HG02642 (cell line): ENCODE measurements at regions not wholly inside any gene's neighbourhood (a gene's known extent, or its start where the extent isn't known, plus 50 kb on each side); places are given as distances from the start of the nearest gene placed in this dataset.

ENCODE experiments used
- ATAC-seq: cut with Tn5 transposase; IDR thresholded peaks from one replicate; pipeline ENCODE4 v1.9.1; 2021; ENCODE audit warnings: mild to moderate bottlenecking; ENCODE audit not compliant: unreplicated experiment, poor library complexity

DNA sequence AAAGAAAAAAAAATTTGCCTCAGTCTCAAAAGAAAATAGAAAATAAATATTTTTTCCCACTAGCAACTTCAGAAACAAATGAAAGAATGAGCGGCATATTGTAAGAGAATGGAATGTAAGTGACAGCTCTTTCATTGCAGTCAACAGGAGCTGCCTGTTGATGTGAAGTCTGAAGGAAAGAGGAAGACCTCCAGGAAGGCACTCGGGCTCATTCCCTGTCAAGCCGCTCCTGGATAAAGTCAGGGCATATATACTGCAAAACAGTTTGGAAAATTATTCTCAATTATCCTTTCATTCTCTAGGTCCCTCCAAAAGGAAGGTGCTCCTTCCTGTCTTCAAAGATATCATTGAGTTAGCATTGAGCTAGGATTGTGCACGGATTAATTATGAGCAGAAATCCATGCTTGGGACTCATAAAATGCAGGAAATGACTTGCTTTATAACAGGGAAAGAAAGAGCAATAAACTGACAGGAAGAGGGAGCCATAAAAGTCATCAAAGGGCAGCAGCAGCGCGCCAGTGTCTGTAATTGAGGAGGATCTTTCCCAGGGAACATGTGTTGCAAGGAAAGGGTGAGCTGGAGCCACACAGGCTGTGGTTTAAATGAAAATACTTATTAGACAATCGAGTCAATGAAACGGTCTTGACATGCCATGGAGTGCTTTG lies 218.2 kb downstream of the C6orf118 start:
- ATAC-seq: no peak

DNA sequence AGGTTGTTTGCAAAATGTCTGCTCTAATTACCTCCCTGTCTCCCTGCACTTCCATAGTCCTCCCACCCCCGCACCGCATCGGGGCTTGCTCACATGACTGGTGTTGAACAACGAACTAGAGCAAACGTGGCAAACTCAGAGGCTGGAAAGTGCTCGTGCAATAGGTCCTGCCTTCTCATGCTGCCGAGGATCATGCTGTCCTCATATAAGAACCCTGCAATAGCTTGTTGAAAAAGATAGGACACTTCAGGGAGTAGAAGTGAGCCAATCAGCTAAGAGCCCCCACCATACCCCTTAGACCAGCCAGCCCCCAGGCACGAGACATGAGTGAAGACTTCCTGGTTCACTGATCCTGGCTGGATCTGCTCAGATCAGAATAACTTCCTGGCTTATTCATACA lies 219.2 kb downstream of the C6orf118 start:
- ATAC-seq: no peak

DNA sequence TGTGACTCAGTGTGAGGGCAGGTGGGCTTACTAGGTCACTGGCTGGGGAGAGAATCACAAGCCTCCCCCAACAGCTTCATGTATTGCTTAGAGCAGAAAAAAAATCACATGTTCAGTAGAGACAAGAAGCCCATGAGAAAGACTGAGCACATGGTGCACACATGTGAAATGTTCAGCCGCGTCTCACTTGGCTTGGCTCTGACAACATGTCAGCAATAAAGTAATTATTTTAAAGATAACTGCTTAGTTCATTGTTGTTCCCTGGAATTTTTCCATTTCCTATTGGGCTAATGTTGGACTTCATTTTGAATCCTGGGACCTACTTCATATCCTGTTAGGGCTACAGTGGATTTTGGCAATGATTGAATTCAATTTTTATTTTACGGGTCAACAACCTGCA lies 222.6 kb downstream of the C6orf118 start:
- ATAC-seq: no peak

DNA sequence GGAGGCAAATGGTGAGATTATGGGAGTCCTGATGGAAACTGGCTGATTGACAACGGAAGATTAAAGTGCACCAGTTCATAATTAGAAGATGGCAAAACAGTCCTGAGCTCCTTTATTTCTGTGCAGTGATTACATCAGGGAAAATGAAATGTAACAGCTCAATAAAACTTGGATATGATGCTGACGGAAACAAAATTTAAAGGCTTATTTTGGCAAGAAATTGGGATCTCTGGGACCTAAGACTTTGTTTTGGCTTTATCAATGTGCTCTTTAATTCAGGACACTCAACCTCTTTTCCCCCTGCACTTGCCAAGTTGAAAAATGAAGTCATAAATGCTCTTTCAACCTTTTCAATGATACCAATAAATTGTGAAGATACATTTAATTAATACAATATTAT lies 226.8 kb downstream of the C6orf118 start:
- ATAC-seq: no peak

GRCh38 chr6:165081944-165082532 lies 227.4 kb downstream of the C6orf118 start:
- ATAC-seq: no peak

GRCh38 chr6:165077876-165078275 lies 231.5 kb downstream of the C6orf118 start:
- no peak for ATAC-seq

DNA sequence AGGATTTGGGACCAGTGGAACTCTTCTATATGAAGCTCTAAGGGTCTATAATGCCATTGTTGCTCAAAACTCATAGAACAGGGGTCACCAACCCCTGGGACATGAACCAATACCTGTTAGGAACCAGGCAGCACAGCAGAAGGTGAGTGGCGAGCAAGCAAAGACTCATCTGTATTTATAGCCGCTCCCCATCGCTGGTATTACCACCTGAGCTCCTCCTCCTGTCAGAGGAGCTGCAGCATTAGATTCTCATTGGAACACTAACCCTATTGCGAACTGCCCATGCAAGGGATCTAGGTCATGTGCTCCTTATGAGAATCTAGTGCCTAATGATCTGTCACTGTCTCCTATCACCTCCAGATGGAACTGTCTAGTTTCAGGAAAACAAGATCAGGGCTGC lies 237.5 kb downstream of the C6orf118 start:
- ATAC-seq: no peak

DNA sequence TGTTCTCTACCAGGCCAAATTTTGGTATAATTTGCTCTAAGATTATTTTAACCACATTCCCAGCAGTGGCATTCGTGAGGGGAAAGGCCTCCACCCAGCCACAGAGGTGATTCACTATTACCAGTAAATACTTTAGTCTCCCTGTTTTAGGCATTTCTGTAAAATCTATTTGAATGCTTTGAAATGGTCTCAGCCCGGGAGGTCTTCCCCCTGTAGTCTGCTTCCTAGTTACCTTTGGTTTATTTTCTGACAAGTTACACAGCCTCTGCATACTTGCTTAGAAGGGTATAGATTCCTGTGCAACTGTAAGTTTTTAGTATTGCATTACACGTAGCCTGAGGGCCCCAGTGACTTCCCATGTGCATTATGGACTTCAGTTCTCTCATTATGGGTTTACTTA lies 248.7 kb downstream of the C6orf118 start:
- no peak for ATAC-seq

DNA sequence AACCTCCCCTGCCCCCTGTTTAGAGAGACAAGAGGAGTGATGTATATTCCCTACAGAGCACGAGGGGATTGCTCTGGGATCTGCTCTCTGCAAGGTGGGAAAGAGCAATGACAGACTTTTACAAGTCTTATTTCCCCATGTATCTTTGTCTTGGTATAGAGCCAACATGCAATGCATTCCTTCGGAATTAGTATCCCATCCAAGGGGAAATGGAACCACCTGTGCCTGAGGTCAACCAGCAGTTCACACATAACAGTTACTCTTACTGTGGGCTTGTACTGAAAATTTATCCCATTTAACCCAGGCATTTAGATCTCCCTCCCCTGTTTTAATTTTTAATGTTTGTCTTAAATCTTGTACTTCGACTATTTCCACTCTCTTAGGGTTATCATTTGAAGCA lies 250.4 kb downstream of the C6orf118 start:
- no peak for ATAC-seq

GRCh38 chr6:165056292-165056691 lies 253.1 kb downstream of the C6orf118 start:
- no peak for ATAC-seq

GRCh38 chr6:165055231-165055630 lies 254.2 kb downstream of the C6orf118 start:
- no peak for ATAC-seq

- no peak for ATAC-seq
Observed at GRCh38 chr6:165052561-165053480, 256.6 kb downstream of the C6orf118 start.

DNA sequence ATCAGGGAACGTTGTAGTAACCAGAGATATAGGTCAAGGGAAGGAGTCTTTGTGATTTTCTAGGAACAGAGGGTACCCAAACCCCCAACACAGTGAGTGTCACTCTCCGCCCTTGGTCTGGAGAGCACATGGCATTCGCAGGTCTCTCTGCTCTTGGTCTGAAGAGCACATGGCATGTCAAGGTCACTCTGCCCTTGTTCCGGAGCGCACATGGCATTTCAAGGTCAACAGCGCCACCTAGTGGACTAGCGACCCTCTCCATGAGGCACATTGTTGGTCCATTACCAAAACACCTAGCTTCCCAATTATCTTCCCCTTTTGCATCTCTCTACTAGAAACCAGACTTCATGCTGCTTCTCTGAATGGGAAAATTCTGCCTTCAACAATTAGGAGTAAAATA lies 260.0 kb downstream of the C6orf118 start:
- ATAC-seq: no peak

- no peak for ATAC-seq
Observed at GRCh38 chr6:165047952-165048351, 261.5 kb downstream of the C6orf118 start.

DNA sequence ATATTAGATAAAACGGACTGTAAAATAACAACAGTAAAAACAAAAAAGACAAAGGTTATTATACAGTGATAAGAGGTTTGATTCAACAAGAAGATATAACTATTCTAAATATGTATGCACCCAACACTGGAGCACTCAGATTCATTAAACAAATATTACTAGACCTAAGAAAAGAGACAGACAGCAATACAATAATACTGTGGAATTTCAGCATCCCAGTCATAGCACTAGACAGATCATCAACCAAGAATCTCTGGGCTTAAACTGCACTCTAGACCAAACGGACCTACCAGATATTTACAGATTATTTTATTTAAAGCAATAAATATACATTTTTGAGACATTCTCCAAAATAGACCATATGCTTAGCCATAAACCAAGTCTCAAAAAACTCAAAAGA lies 263.8 kb downstream of the C6orf118 start:
- no peak for ATAC-seq

DNA sequence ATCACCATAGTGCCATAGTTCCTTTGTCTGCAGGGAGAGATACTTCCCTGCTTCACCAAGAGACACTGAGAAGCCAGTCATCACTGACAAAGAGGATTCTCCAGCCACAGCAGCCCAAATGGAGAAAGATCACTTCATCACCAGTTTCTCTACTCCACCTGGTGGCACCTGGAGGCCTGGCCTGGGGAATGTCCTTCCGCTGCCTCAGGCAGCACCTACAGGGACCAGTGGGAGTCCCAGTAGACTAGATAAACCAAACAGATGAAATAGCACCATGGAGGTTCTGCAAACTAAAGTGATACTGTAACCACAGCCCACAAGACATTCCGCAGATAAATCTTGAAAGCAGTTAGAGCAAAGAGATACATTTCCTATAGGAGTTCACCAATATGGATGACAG lies 266.5 kb downstream of the C6orf118 start:
- ATAC-seq: no peak

GRCh38 chr6:165040440-165040839 lies 269.0 kb downstream of the C6orf118 start:
- ATAC-seq: no peak

DNA sequence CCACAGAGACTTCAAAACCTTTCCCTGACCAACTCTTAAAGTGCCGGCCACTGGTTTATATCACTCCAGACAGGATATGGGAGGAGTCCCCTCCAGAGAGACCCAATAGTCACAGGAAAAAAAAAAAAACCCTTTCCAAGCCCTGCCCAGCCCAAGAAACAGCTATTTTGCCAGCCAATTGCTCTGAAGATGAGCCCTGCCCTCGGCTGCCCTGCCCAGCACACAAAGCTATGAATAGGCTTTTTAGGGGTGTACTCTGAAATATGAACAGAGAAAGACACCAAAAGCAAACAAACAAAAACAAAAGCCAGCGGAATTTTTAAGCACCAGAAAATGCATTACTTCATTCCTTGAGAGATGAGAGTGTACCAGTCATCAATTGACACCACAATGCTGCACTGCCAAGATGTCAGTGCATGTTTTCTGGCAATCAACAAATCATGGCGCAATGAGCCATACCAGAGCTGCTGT lies 275.1 kb downstream of the C6orf118 start:
- no peak for ATAC-seq

GRCh38 chr6:165031502-165031901 lies 277.9 kb downstream of the C6orf118 start:
- no peak for ATAC-seq

DNA sequence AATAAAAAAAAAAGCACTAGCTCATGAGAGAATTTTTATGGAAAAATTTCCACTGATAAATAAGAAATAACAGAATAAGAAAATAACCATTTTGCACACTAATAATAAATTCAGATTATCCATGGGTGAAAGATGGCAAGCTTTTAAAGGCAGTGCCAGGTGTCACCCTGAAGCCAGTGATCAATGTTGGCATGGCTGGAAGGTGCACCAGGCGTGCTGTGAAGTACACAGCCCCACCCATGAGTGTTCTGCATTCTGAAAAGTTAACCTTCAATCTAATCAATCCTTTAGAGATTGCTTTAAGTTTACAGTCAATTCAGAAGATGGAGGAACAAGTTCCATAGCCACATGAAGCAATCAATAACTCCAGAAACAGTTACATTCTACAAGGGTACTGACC lies 284.4 kb downstream of the C6orf118 start:
- no peak for ATAC-seq

- no peak for ATAC-seq
Observed at GRCh38 chr6:165019681-165020080, 289.7 kb downstream of the C6orf118 start.
